ENCODE measurements at regions not wholly inside any gene's neighbourhood (a gene's known extent, or its start where the extent isn't known, plus 50 kb on each side); places are given as distances from the start of the nearest gene placed in this dataset.

GRCh38 chr1:228824366-228824765 is 89.1 kb downstream of the RHOU start:
- H3K4me1 ChIP-seq (ENCODE audit: control insufficient read depth, insufficient read depth, low read length, poor library complexity, severe bottlenecking), result no peaks in the 10 kb centered on the region
- H3K36me3 ChIP-seq (ENCODE audit: control insufficient read depth, insufficient read depth, low read length), result no peaks in the 10 kb centered on the region
- no peak overlapping the region for H3K27ac ChIP-seq (ENCODE audit: low read depth, low read length, severe bottlenecking)
- no peaks in the 10 kb centered on the region for H3K9me3 ChIP-seq (ENCODE audit: control insufficient read depth, low read length)
- 100% methylated on average over 1 of the region's 7 CpGs; no CpG with 5 or more reads in 1 of the 2 experiments for WGBS, 2 experiments (ENCODE audit: insufficient coverage in 2 of 2)
- no peak overlapping the region for H3K4me3 ChIP-seq (ENCODE audit: extremely low read depth, insufficient read depth, low read length, poor library complexity, severe bottlenecking)

- Histone ChIP-seq H3K4me1 (ENCODE audit: control insufficient read depth, insufficient read depth, low read length, poor library complexity, severe bottlenecking) (no peaks in the 10 kb centered on the region), H3K36me3 (ENCODE audit: control insufficient read depth, insufficient read depth, low read length) (no peaks in the 10 kb centered on the region), H3K4me3 (ENCODE audit: extremely low read depth, insufficient read depth, low read length, poor library complexity, severe bottlenecking) (no peak overlapping the region), H3K9me3 (ENCODE audit: control insufficient read depth, low read length) (no peaks in the 10 kb centered on the region), H3K27ac (ENCODE audit: low read depth, low read length, severe bottlenecking) (no peak overlapping the region)
Measured at GRCh38 chr1:228825041-228825440, 89.8 kb downstream of the RHOU start.

GRCh38 chr1:228825840-228826484 is 90.7 kb downstream of the RHOU start:
- H3K9me3 ChIP-seq (ENCODE audit: control insufficient read depth, low read length), result no peaks in the 10 kb centered on the region
- H3K36me3 ChIP-seq (ENCODE audit: control insufficient read depth, insufficient read depth, low read length), result no peaks in the 10 kb centered on the region
- peaks cover 6% of the 10 kb centered on the region for H3K4me1 ChIP-seq (ENCODE audit: control insufficient read depth, insufficient read depth, low read length, poor library complexity, severe bottlenecking)
- WGBS, 2 experiments (ENCODE audit: insufficient coverage in 2 of 2), result 85 to 93% methylated on average over 3 to 4 of the region's 5 CpGs
- no peak overlapping the region for H3K27ac ChIP-seq (ENCODE audit: low read depth, low read length, severe bottlenecking)
- no peak overlapping the region for H3K4me3 ChIP-seq (ENCODE audit: extremely low read depth, insufficient read depth, low read length, poor library complexity, severe bottlenecking)

DNA sequence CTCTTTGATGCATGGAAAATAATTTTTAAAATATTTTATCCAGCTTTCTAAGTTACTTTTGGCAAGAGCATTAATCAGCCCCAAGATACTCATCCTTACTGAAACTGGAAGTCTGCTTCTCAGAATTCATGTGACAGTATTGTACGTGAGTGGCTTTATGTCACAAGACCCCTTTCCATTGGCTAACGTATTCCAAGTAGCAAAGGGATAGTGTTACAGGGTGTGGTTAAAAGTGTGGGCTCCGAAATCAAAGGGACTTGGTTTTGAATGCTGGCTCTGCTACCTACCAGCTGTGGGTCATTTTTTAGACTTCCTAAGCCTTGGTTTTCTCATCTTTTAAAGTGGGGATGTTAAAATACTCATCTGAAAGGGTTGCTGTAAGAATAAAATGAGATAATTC is 91.7 kb downstream of the RHOU start:
- peaks cover 11% of the 10 kb centered on the region for H3K4me1 ChIP-seq (ENCODE audit: control insufficient read depth, insufficient read depth, low read length, poor library complexity, severe bottlenecking)
- H3K4me3 ChIP-seq (ENCODE audit: extremely low read depth, insufficient read depth, low read length, poor library complexity, severe bottlenecking), result no peak overlapping the region
- WGBS, 2 experiments (ENCODE audit: insufficient coverage in 2 of 2), result 40% methylated on average over 1 of the region's 3 CpGs; no CpG with 5 or more reads in 1 of the 2 experiments

GRCh38 chr1:228828151-228828550 is 92.9 kb downstream of the RHOU start:
- H3K27ac ChIP-seq (ENCODE audit: low read depth, low read length, severe bottlenecking), result no peak overlapping the region
- H3K9me3 ChIP-seq (ENCODE audit: control insufficient read depth, low read length), result no peaks in the 10 kb centered on the region

More for the DNA sequence above, 91.7 kb downstream of the RHOU start:
- Histone ChIP-seq H3K27ac (ENCODE audit: low read depth, low read length, severe bottlenecking) (no peak overlapping the region), H3K36me3 (ENCODE audit: control insufficient read depth, insufficient read depth, low read length) (no peaks in the 10 kb centered on the region), H3K9me3 (ENCODE audit: control insufficient read depth, low read length) (no peaks in the 10 kb centered on the region)

DNA sequence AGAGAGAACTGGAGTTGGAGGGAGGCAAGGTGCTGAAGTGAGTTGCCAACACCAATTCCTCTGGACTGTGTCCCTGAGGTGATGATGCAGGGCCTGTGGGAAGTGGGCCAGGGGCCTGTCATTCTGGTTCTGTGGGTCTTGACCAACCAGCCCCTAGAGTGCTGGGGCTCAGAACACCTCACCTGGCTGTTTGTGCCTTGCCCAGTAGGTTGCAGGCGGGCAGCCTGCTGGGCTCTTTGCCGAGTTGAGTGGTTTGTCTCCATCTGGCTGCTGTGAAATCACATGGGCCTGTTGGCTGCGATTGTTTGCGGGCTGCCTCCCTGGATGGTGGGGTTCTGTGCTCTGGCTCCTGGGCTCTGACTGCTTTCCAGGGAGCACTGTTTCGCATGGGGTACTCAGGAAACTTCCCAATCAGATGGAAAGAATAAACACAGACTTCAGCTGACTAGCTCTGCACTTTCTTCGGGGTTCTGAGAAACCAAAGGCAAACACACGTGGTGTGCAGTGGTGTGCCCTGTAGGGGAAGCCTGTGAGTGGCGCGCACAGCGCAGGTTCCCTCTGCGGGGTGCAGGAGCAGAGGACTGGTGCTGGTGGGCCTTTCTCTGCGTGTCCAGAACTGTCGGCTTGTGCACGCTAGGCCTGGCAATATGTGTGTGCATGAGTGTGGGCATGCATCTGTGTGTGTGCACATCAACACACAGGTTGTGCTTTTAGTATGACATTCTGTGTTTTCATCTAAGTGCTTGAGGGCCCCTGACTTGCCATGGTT is 95.1 kb downstream of the RHOU start:
- no peaks in the 10 kb centered on the region for H3K36me3 ChIP-seq (ENCODE audit: control insufficient read depth, insufficient read depth, low read length)
- no peak overlapping the region for H3K4me3 ChIP-seq (ENCODE audit: extremely low read depth, insufficient read depth, low read length, poor library complexity, severe bottlenecking)
- H3K4me1 ChIP-seq (ENCODE audit: control insufficient read depth, insufficient read depth, low read length, poor library complexity, severe bottlenecking), result peaks cover 13% of the 10 kb centered on the region
- H3K27ac ChIP-seq (ENCODE audit: low read depth, low read length, severe bottlenecking), result no peak overlapping the region
- WGBS, 2 experiments (ENCODE audit: insufficient coverage in 2 of 2), result 80 to 85% methylated on average over 7 to 14 of the region's 14 CpGs
- no peaks in the 10 kb centered on the region for H3K9me3 ChIP-seq (ENCODE audit: control insufficient read depth, low read length)

More at GRCh38 chr1:228828151-228828550, 92.9 kb downstream of the RHOU start:
- Histone ChIP-seq H3K36me3 (ENCODE audit: control insufficient read depth, insufficient read depth, low read length) (no peaks in the 10 kb centered on the region), H3K4me1 (ENCODE audit: control insufficient read depth, insufficient read depth, low read length, poor library complexity, severe bottlenecking) (peaks cover 11% of the 10 kb centered on the region), H3K4me3 (ENCODE audit: extremely low read depth, insufficient read depth, low read length, poor library complexity, severe bottlenecking) (no peak overlapping the region)

GRCh38 chr1:228830954-228831481 is 95.7 kb downstream of the RHOU start:
- Histone ChIP-seq H3K4me3 (ENCODE audit: extremely low read depth, insufficient read depth, low read length, poor library complexity, severe bottlenecking) (no peak overlapping the region), H3K9me3 (ENCODE audit: control insufficient read depth, low read length) (no peaks in the 10 kb centered on the region), H3K27ac (ENCODE audit: low read depth, low read length, severe bottlenecking) (no peak overlapping the region), H3K4me1 (ENCODE audit: control insufficient read depth, insufficient read depth, low read length, poor library complexity, severe bottlenecking) (peaks cover 13% of the 10 kb centered on the region), H3K36me3 (ENCODE audit: control insufficient read depth, insufficient read depth, low read length) (no peaks in the 10 kb centered on the region)
- WGBS, 2 experiments (ENCODE audit: insufficient coverage in 2 of 2), result 60% methylated on average over 1 of the region's 7 CpGs; no CpG with 5 or more reads in 1 of the 2 experiments

- peaks cover 37% of the 10 kb centered on the region for H3K4me1 ChIP-seq (ENCODE audit: control insufficient read depth, insufficient read depth, low read length, poor library complexity, severe bottlenecking)
- 67 to 75% methylated on average over 11 to 12 of the region's 13 CpGs for WGBS, 2 experiments (ENCODE audit: insufficient coverage in 2 of 2)
- no peaks in the 10 kb centered on the region for H3K36me3 ChIP-seq (ENCODE audit: control insufficient read depth, insufficient read depth, low read length)
- no peaks in the 10 kb centered on the region for H3K9me3 ChIP-seq (ENCODE audit: control insufficient read depth, low read length)
- H3K4me3 ChIP-seq (ENCODE audit: extremely low read depth, insufficient read depth, low read length, poor library complexity, severe bottlenecking), result no peak overlapping the region
- H3K27ac ChIP-seq (ENCODE audit: low read depth, low read length, severe bottlenecking), result no peak overlapping the region
Measured at GRCh38 chr1:228833911-228834688, 98.8 kb downstream of the RHOU start.

DNA sequence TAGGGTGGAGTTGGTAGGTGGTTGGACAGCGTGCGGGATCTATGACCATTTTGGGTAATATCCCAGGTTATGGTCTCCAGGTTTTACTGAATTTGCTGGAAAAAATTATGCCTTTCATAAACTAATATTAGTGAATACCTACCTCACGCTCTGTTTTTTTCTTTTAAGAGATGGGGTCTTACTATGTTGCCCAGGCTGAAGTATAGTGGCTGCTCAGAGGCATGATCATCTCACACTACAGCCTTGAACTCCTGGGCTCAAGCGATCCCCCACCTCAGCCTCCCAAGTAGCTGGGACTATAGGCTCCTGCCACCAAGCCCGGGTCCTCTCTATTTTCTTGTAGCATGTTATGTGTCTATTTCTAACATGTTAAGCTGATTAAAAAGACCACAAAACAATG is 100.2 kb downstream of the RHOU start:
- 100% methylated on average over 1 of the region's 5 CpGs; no CpG with 5 or more reads in 1 of the 2 experiments for WGBS, 2 experiments (ENCODE audit: insufficient coverage in 2 of 2)
- Histone ChIP-seq H3K36me3 (ENCODE audit: control insufficient read depth, insufficient read depth, low read length) (no peaks in the 10 kb centered on the region), H3K4me3 (ENCODE audit: extremely low read depth, insufficient read depth, low read length, poor library complexity, severe bottlenecking) (no peak overlapping the region), H3K9me3 (ENCODE audit: control insufficient read depth, low read length) (no peaks in the 10 kb centered on the region), H3K27ac (ENCODE audit: low read depth, low read length, severe bottlenecking) (no peak overlapping the region), H3K4me1 (ENCODE audit: control insufficient read depth, insufficient read depth, low read length, poor library complexity, severe bottlenecking) (peaks cover 36% of the 10 kb centered on the region)

DNA sequence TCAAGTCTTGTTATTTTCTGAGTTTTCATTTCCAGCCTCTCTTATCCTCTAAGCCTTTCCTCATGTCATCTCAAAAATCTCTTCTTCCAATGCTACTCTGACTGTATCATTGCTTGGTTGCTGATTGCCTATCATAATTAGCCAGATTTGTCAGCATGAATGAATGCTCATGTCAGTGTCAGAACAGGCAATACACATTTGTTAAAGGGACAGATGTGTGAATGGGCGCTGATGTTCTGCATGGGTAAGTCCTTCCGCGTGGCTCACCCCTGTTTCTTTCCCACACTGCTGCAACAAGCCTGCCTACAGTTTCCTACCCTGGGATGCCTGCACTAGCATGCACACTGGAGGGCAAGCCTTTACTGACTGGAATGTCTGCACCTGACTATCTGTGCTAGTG is 100.6 kb downstream of the RHOU start:
- Histone ChIP-seq H3K4me3 (ENCODE audit: extremely low read depth, insufficient read depth, low read length, poor library complexity, severe bottlenecking) (no peak overlapping the region), H3K4me1 (ENCODE audit: control insufficient read depth, insufficient read depth, low read length, poor library complexity, severe bottlenecking) (peaks cover 32% of the 10 kb centered on the region), H3K9me3 (ENCODE audit: control insufficient read depth, low read length) (no peaks in the 10 kb centered on the region), H3K36me3 (ENCODE audit: control insufficient read depth, insufficient read depth, low read length) (no peaks in the 10 kb centered on the region), H3K27ac (ENCODE audit: low read depth, low read length, severe bottlenecking) (no peak overlapping the region)
- WGBS, 2 experiments (ENCODE audit: insufficient coverage in 2 of 2), result 95 to 100% methylated on average over 2 to 3 of the region's 3 CpGs

All from mesodermal cell (in vitro differentiated cells).